ENCODE measurements at regions not wholly inside any gene's neighbourhood (a gene's known extent, or its start where the extent isn't known, plus 50 kb on each side); places are given as distances from the start of the nearest gene placed in this dataset.

DNA sequence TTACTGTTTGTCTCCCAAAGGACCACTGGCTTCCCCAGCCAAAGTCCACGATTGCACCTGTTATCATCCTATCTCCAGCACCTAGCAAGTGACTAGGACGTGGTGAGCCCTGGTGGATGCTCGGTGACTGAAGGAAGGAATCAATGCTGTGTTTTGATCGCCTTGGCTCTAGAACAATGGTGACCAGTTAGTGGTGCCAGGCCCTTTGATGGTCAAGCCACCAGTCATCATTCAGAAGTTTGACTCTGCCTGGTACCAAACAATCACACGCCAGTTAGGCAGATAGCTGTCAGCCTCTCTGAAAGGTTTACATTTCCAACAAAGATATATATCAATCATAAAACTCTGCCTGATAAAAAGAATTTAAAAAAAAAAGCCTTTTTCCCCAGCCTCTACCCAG lies 244.1 kb downstream of the SH3BP4 start:
- H3K27me3 ChIP-seq (ENCODE audit: insufficient read depth, poor library complexity, severe bottlenecking) = no peaks in the 10 kb centered on the region
- no peak overlapping the region for H3K4me3 ChIP-seq (replicated peaks; ENCODE audit: insufficient read depth, low read length)

DNA sequence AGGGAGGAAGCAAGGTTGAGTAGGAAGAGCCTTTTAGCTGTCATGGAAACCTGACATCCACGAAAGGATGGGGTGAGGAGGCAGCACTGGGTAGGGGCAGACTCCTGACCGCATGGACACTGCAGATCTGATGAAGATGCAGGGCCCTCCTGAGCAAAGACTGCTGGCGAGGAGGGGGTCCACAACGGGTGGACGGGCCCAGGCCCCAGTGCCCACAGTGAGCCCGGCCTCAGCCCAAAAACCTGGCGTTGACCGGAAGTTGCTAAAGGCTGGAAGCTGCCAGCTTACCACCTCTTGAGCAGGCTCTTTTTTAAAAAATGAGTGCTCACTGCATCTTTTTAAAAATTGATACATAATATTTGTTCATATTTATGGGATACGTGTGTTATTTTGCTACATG lies 247.3 kb downstream of the SH3BP4 start:
- H3K27me3 ChIP-seq (ENCODE audit: insufficient read depth, poor library complexity, severe bottlenecking) = no peaks in the 10 kb centered on the region
- TF ChIP-seq, protein P1, sequence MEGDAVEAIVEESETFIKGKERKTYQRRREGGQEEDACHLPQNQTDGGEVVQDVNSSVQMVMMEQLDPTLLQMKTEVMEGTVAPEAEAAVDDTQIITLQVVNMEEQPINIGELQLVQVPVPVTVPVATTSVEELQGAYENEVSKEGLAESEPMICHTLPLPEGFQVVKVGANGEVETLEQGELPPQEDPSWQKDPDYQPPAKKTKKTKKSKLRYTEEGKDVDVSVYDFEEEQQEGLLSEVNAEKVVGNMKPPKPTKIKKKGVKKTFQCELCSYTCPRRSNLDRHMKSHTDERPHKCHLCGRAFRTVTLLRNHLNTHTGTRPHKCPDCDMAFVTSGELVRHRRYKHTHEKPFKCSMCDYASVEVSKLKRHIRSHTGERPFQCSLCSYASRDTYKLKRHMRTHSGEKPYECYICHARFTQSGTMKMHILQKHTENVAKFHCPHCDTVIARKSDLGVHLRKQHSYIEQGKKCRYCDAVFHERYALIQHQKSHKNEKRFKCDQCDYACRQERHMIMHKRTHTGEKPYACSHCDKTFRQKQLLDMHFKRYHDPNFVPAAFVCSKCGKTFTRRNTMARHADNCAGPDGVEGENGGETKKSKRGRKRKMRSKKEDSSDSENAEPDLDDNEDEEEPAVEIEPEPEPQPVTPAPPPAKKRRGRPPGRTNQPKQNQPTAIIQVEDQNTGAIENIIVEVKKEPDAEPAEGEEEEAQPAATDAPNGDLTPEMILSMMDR (IDR thresholded peaks at IDR 0.05; ENCODE audit: insufficient read depth, low read length) = no peak
- TF ChIP-seq SPI1 (IDR thresholded peaks at IDR 0.05; ENCODE audit: borderline replicate concordance, low read depth) (no peak), POLR2AphosphoS5 (IDR thresholded peaks at IDR 0.05; ENCODE audit: low read depth) (no peak), GABPA (IDR thresholded peaks at IDR 0.05; ENCODE audit: low read depth) (no peak)
- TF ChIP-seq, protein P2, sequence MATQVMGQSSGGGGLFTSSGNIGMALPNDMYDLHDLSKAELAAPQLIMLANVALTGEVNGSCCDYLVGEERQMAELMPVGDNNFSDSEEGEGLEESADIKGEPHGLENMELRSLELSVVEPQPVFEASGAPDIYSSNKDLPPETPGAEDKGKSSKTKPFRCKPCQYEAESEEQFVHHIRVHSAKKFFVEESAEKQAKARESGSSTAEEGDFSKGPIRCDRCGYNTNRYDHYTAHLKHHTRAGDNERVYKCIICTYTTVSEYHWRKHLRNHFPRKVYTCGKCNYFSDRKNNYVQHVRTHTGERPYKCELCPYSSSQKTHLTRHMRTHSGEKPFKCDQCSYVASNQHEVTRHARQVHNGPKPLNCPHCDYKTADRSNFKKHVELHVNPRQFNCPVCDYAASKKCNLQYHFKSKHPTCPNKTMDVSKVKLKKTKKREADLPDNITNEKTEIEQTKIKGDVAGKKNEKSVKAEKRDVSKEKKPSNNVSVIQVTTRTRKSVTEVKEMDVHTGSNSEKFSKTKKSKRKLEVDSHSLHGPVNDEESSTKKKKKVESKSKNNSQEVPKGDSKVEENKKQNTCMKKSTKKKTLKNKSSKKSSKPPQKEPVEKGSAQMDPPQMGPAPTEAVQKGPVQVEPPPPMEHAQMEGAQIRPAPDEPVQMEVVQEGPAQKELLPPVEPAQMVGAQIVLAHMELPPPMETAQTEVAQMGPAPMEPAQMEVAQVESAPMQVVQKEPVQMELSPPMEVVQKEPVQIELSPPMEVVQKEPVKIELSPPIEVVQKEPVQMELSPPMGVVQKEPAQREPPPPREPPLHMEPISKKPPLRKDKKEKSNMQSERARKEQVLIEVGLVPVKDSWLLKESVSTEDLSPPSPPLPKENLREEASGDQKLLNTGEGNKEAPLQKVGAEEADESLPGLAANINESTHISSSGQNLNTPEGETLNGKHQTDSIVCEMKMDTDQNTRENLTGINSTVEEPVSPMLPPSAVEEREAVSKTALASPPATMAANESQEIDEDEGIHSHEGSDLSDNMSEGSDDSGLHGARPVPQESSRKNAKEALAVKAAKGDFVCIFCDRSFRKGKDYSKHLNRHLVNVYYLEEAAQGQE (IDR thresholded peaks at IDR 0.05; ENCODE audit: insufficient replicate concordance, low read depth) = no peak
- DNase-seq (ENCODE audit: low read depth in 1 of 2, low spot score in 1 of 2) = no peak

More for the DNA sequence above, 244.1 kb downstream of the SH3BP4 start:
- DNase-seq (ENCODE audit: low read depth in 1 of 2, low spot score in 1 of 2) = no peak
- TF ChIP-seq, protein P1 (IDR thresholded peaks at IDR 0.05; ENCODE audit: insufficient read depth, low read length) = no peak
- TF ChIP-seq GABPA (IDR thresholded peaks at IDR 0.05; ENCODE audit: low read depth) (no peak), POLR2AphosphoS5 (IDR thresholded peaks at IDR 0.05; ENCODE audit: low read depth) (no peak), SPI1 (IDR thresholded peaks at IDR 0.05; ENCODE audit: borderline replicate concordance, low read depth) (no peak)
- TF ChIP-seq, protein P2 (IDR thresholded peaks at IDR 0.05; ENCODE audit: insufficient replicate concordance, low read depth) = no peak
- H3K27ac ChIP-seq (replicated peaks) = no peak overlapping the region

DNA sequence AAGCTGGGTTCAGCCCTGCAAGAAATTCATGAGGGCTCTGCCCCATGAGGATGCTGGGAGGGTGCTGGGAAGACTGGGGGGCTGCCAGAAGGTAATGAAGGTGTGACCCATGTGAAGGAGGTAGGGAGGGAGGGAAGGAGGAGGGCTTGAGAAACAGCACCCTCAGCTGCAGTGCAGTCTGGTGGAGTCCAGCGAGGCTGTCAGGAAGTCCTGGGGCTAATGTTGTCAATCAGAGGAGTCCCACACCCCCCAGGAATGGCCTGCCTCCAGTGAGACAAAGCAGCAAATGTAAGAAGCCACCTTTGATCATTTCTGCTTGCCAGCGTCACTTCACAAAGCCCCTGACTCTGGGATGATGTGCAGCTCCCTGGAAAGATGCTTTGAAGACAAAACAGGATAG lies 248.4 kb downstream of the SH3BP4 start:
- DNase-seq (ENCODE audit: low read depth in 1 of 2, low spot score in 1 of 2) = no peak
- H3K27me3 ChIP-seq (ENCODE audit: insufficient read depth, poor library complexity, severe bottlenecking) = no peaks in the 10 kb centered on the region

More for the DNA sequence above, 247.3 kb downstream of the SH3BP4 start:
- Histone ChIP-seq H3K27ac (replicated peaks) (no peak overlapping the region), H3K4me3 (replicated peaks; ENCODE audit: insufficient read depth, low read length) (no peak overlapping the region)

More for the DNA sequence above, 248.4 kb downstream of the SH3BP4 start:
- Histone ChIP-seq H3K27ac (replicated peaks) (no peak overlapping the region), H3K4me3 (replicated peaks; ENCODE audit: insufficient read depth, low read length) (no peak overlapping the region)
- TF ChIP-seq, protein P2 (IDR thresholded peaks at IDR 0.05; ENCODE audit: insufficient replicate concordance, low read depth) = no peak
- no peak for TF ChIP-seq SPI1 (IDR thresholded peaks at IDR 0.05; ENCODE audit: borderline replicate concordance, low read depth)
- TF ChIP-seq POLR2AphosphoS5 (IDR thresholded peaks at IDR 0.05; ENCODE audit: low read depth) = no peak
- no peak for TF ChIP-seq GABPA (IDR thresholded peaks at IDR 0.05; ENCODE audit: low read depth)
- TF ChIP-seq, protein P1 (IDR thresholded peaks at IDR 0.05; ENCODE audit: insufficient read depth, low read length) = no peak
